SK-N-SH (cell line): ENCODE measurements at regions not wholly inside any gene's neighbourhood (a gene's known extent, or its start where the extent isn't known, plus 50 kb on each side); places are given as distances from the start of the nearest gene placed in this dataset.

Experiments
- CTCF ChIA-PET: fragments of 300-600, 350-600 bp; formaldehyde crosslinking; extraction: SDS; loops from one replicate; lab custom pipeline; 2021; lab: Yijun Ruan, JAX
- POLR2A ChIA-PET: fragments of 350-600 bp; sonication (Branson Sonifier 250); formaldehyde crosslinking; extraction: SDS; loops from one replicate; lab custom pipeline; 2020; ENCODE audit warnings: antibody characterized with exemption, inconsistent platforms; lab: Yijun Ruan, JAX
- DNase-seq: peaks from one replicate; pipeline ENCODE4 v3.0.0; 2012
- H2AFZ ChIP-seq: fragments of 200-600 bp; sonication (generic); 2 replicates; pipeline ENCODE4 v1.8.1; 2016; ENCODE audit warnings: antibody characterized with exemption, mild to moderate bottlenecking, low read depth
- H3F3A ChIP-seq: fragments of 200-600 bp; sonication (generic); replicated peaks from 2 replicates; pipeline ENCODE3; 2016; ENCODE audit warnings: antibody characterized with exemption, mild to moderate bottlenecking; ENCODE audit not compliant: insufficient read depth
- H3K27ac ChIP-seq, 2 experiments: fragments of 200-500 bp in 1 of 2; fragments of 200-600 bp in 1 of 2; sonication (Bioruptor generic) in 1 of 2; sonication (generic), shearing (Covaris generic) in 1 of 2; 2 replicates each; pipeline versions ENCODE4 v1.5.1 to v1.6.1; 2014 to 2016; ENCODE audit warnings: low read depth in 2 of 2, inconsistent platforms in 1 of 2, low read length in 1 of 2, mild to moderate bottlenecking in 1 of 2, mixed read lengths in 1 of 2
- H3K27me3 ChIP-seq: fragments of 200-600 bp; sonication (generic), shearing (Covaris generic); 2 replicates; pipeline ENCODE4 v1.6.1; 2016; ENCODE audit warnings: mixed run types; ENCODE audit not compliant: insufficient read depth
- H3K36me3 ChIP-seq, 2 experiments: fragments of 200-500 bp in 1 of 2; fragments of 200-600 bp in 1 of 2; sonication (Bioruptor generic) in 1 of 2; sonication (generic) in 1 of 2; replicated peaks in 1 of 2; 2 replicates each; pipeline versions ENCODE3 to v1.5.1; 2014 to 2016; ENCODE audit warnings: low read length in 1 of 2, mild to moderate bottlenecking in 1 of 2; ENCODE audit not compliant: insufficient read depth in 2 of 2, control insufficient read depth in 1 of 2
- H3K4me1 ChIP-seq, 2 experiments: fragments of 200-500 bp in 1 of 2; fragments of 200-600 bp in 1 of 2; sonication (Bioruptor generic) in 1 of 2; sonication (generic), shearing (Covaris generic) in 1 of 2; 2 replicates each; pipeline versions ENCODE4 v1.5.1 to v1.6.1; 2014 to 2016; ENCODE audit warnings: low read depth in 1 of 2, low read length in 1 of 2, mixed run types in 1 of 2; ENCODE audit not compliant: insufficient read depth in 2 of 2, control insufficient read depth in 1 of 2
- H3K4me2 ChIP-seq: fragments of 200-600 bp; sonication (generic), shearing (Covaris generic); 2 replicates; pipeline ENCODE4 v1.6.1; 2017; ENCODE audit warnings: mixed run types
- H3K4me3 ChIP-seq, 2 experiments: fragments of 200-500 bp in 1 of 2; fragments of 200-600 bp in 1 of 2; sonication (Bioruptor generic) in 1 of 2; sonication (generic), shearing (Covaris generic) in 1 of 2; 2 replicates each; pipeline versions ENCODE4 v1.5.1 to v1.8.1; 2014 to 2016; ENCODE audit warnings: low read depth in 2 of 2, inconsistent platforms in 1 of 2, low read length in 1 of 2, mild to moderate bottlenecking in 1 of 2, mixed read lengths in 1 of 2, moderate library complexity in 1 of 2
- H3K79me2 ChIP-seq: fragments of 200-600 bp; sonication (generic); 2 replicates; pipeline ENCODE4 v1.8.1; 2017; ENCODE audit warnings: mild to moderate bottlenecking; ENCODE audit not compliant: insufficient read depth
- H3K9ac ChIP-seq: fragments of 200-600 bp; sonication (generic); 2 replicates; pipeline ENCODE4 v1.6.1; 2017; ENCODE audit warnings: mixed run types
- H3K9me2 ChIP-seq: fragments of 200-600 bp; sonication (generic); 2 replicates; pipeline ENCODE4 v1.6.1; 2017; ENCODE audit warnings: mixed run types
- H3K9me3 ChIP-seq: fragments of 200-600 bp; sonication (generic); 2 replicates; pipeline ENCODE4 v1.6.1; 2017; ENCODE audit warnings: mixed run types, mild to moderate bottlenecking, moderate library complexity
- H4K20me1 ChIP-seq: fragments of 200-600 bp; sonication (generic); 2 replicates; pipeline ENCODE4 v1.6.1; 2017; ENCODE audit warnings: mild to moderate bottlenecking, mixed run types; ENCODE audit not compliant: insufficient read depth
- ELF1 ChIP-seq: IDR thresholded peaks from 2 replicates; pipeline ENCODE4 v1.4.0; 2012
- EZH2phosphoT487 ChIP-seq: fragments of 200-600 bp; sonication (generic); IDR thresholded peaks from 2 replicates; pipeline ENCODE4 v1.6.1; 2017; ENCODE audit warnings: low read depth, mixed run types, mild to moderate bottlenecking, antibody characterized with exemption, moderate library complexity, borderline replicate concordance
- FOSL2 ChIP-seq: IDR thresholded peaks from 2 replicates; pipeline ENCODE4 v1.4.0; 2012; ENCODE audit warnings: low read depth, mild to moderate bottlenecking, moderate library complexity, borderline replicate concordance
- GABPA ChIP-seq: IDR thresholded peaks from 2 replicates; pipeline ENCODE4 v1.4.0; 2012; ENCODE audit warnings: low read depth, mild to moderate bottlenecking
- GATA2 ChIP-seq: sonication (generic); formaldehyde crosslinking; IDR thresholded peaks from 2 replicates; pipeline ENCODE4 v1.5.0; 2020; ENCODE audit warnings: mild to moderate bottlenecking, missing genetic modification reagents
- MEF2A ChIP-seq: IDR thresholded peaks from 2 replicates; pipeline ENCODE4 v1.4.0; 2012; ENCODE audit warnings: low read depth, borderline replicate concordance
- MXI1 ChIP-seq: IDR thresholded peaks from 2 replicates; pipeline ENCODE4 v1.6.1; 2012; ENCODE audit warnings: mild to moderate bottlenecking, low read depth, low read length, improper control_type of control experiment
- RCOR1 ChIP-seq: fragments of 150-350 bp; IDR thresholded peaks from 2 replicates; pipeline ENCODE4 v1.6.1; 2017; ENCODE audit warnings: antibody characterized with exemption, low read length
- RFX5 ChIP-seq: IDR thresholded peaks from 2 replicates; pipeline ENCODE4 v1.6.1; 2012; ENCODE audit warnings: mild to moderate bottlenecking, improper control_type of control experiment, low read length
- RXRA ChIP-seq: IDR thresholded peaks from 2 replicates; pipeline ENCODE4 v1.4.0; 2012; ENCODE audit warnings: low read depth, mild to moderate bottlenecking, borderline replicate concordance
- TAF1 ChIP-seq: IDR thresholded peaks from 2 replicates; pipeline ENCODE4 v1.6.1; 2012; ENCODE audit warnings: low read depth, mild to moderate bottlenecking, low read length, moderate library complexity, borderline replicate concordance
- TCF12 ChIP-seq: IDR thresholded peaks from 2 replicates; pipeline ENCODE4 v1.4.0; 2012
- TEAD4 ChIP-seq: IDR thresholded peaks from 2 replicates; pipeline ENCODE4 v1.4.0; 2012; ENCODE audit warnings: mild to moderate bottlenecking, borderline replicate concordance; ENCODE audit not compliant: insufficient read depth
- WGBS: methylation state at CpG from one replicate; pipeline ENCODE4 v1.1.6; 2017; ENCODE audit warnings: low lambda C conversion rate; 5-methylcytosine and 5-hydroxymethylcytosine counted together
- TF ChIP-seq, protein P1 (sequence below): IDR thresholded peaks from 2 replicates; pipeline ENCODE4 v1.4.0; 2012; ENCODE audit warnings: low read depth, borderline replicate concordance
- TF ChIP-seq, protein P2 (sequence below): fragments of 200-600 bp; sonication (generic); IDR thresholded peaks from 2 replicates; pipeline ENCODE4 v1.6.1; 2017; ENCODE audit warnings: antibody characterized with exemption, mild to moderate bottlenecking, moderate library complexity
- TF ChIP-seq, protein P3 (sequence below): IDR thresholded peaks from 2 replicates; pipeline ENCODE4; 2012
- TF ChIP-seq, protein P4 (sequence below): fragments of 150-350 bp; IDR thresholded peaks from 2 replicates; pipeline ENCODE4 v1.6.1; 2016; ENCODE audit warnings: mild to moderate bottlenecking, low read depth, low read length
- TF ChIP-seq, protein P5 (sequence below): fragments of 150-350 bp; IDR thresholded peaks from 2 replicates; pipeline ENCODE4 v1.6.1; 2017; ENCODE audit warnings: antibody characterized with exemption, low read length, low read depth, borderline replicate concordance
- TF ChIP-seq, protein P6 (sequence below): IDR thresholded peaks from 2 replicates; pipeline ENCODE4 v1.4.0; 2012; ENCODE audit warnings: low read depth, borderline replicate concordance
- TF ChIP-seq, protein P7 (sequence below): IDR thresholded peaks from 2 replicates; pipeline ENCODE4 v1.6.1; 2012; ENCODE audit warnings: mild to moderate bottlenecking, low read depth, low read length, moderate library complexity

DNA sequence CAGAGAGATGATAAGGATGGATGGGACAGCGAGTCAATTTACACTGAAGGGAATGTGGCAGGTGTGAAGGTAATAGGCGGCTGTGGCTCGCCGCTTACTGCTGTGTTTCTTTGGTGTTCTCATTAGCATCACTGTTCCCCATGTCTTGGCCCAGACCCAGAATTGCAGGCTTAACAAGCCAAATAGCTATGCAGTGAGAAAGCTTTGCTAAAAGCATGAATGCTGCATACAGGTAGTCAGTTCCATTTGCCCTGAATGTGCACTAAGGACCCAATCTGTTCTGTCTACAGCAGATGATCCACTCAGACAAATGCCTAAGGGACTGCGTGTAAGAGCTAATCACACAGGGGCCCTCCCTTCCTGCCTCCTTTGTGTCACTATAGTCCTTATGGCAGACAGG, 262.6 kb downstream of the DCDC2C start:
- TF ChIP-seq, protein P1, sequence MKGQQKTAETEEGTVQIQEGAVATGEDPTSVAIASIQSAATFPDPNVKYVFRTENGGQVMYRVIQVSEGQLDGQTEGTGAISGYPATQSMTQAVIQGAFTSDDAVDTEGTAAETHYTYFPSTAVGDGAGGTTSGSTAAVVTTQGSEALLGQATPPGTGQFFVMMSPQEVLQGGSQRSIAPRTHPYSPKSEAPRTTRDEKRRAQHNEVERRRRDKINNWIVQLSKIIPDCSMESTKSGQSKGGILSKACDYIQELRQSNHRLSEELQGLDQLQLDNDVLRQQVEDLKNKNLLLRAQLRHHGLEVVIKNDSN = no peak
- TF ChIP-seq RFX5 (no peak), TCF12 (no peak), FOSL2 (no peak), GABPA (no peak), MEF2A (no peak), RCOR1 (no peak), MXI1 (no peak), EZH2phosphoT487 (no peak), TAF1 (no peak), ELF1 (no peak), GATA2 (CRISPR knock-in tag) (no peak), RXRA (no peak), TEAD4 (no peak)
- TF ChIP-seq, protein P2, sequence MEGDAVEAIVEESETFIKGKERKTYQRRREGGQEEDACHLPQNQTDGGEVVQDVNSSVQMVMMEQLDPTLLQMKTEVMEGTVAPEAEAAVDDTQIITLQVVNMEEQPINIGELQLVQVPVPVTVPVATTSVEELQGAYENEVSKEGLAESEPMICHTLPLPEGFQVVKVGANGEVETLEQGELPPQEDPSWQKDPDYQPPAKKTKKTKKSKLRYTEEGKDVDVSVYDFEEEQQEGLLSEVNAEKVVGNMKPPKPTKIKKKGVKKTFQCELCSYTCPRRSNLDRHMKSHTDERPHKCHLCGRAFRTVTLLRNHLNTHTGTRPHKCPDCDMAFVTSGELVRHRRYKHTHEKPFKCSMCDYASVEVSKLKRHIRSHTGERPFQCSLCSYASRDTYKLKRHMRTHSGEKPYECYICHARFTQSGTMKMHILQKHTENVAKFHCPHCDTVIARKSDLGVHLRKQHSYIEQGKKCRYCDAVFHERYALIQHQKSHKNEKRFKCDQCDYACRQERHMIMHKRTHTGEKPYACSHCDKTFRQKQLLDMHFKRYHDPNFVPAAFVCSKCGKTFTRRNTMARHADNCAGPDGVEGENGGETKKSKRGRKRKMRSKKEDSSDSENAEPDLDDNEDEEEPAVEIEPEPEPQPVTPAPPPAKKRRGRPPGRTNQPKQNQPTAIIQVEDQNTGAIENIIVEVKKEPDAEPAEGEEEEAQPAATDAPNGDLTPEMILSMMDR = no peak
- TF ChIP-seq, protein P3, sequence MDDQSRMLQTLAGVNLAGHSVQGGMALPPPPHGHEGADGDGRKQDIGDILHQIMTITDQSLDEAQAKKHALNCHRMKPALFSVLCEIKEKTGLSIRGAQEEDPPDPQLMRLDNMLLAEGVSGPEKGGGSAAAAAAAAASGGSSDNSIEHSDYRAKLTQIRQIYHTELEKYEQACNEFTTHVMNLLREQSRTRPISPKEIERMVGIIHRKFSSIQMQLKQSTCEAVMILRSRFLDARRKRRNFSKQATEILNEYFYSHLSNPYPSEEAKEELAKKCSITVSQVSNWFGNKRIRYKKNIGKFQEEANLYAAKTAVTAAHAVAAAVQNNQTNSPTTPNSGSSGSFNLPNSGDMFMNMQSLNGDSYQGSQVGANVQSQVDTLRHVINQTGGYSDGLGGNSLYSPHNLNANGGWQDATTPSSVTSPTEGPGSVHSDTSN = no peak
- TF ChIP-seq, protein P4, sequence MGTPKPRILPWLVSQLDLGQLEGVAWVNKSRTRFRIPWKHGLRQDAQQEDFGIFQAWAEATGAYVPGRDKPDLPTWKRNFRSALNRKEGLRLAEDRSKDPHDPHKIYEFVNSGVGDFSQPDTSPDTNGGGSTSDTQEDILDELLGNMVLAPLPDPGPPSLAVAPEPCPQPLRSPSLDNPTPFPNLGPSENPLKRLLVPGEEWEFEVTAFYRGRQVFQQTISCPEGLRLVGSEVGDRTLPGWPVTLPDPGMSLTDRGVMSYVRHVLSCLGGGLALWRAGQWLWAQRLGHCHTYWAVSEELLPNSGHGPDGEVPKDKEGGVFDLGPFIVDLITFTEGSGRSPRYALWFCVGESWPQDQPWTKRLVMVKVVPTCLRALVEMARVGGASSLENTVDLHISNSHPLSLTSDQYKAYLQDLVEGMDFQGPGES = no peak
- TF ChIP-seq, protein P5, sequence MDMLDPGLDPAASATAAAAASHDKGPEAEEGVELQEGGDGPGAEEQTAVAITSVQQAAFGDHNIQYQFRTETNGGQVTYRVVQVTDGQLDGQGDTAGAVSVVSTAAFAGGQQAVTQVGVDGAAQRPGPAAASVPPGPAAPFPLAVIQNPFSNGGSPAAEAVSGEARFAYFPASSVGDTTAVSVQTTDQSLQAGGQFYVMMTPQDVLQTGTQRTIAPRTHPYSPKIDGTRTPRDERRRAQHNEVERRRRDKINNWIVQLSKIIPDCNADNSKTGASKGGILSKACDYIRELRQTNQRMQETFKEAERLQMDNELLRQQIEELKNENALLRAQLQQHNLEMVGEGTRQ = no peak
- TF ChIP-seq, protein P6, sequence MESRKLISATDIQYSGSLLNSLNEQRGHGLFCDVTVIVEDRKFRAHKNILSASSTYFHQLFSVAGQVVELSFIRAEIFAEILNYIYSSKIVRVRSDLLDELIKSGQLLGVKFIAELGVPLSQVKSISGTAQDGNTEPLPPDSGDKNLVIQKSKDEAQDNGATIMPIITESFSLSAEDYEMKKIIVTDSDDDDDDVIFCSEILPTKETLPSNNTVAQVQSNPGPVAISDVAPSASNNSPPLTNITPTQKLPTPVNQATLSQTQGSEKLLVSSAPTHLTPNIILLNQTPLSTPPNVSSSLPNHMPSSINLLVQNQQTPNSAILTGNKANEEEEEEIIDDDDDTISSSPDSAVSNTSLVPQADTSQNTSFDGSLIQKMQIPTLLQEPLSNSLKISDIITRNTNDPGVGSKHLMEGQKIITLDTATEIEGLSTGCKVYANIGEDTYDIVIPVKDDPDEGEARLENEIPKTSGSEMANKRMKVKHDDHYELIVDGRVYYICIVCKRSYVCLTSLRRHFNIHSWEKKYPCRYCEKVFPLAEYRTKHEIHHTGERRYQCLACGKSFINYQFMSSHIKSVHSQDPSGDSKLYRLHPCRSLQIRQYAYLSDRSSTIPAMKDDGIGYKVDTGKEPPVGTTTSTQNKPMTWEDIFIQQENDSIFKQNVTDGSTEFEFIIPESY = no peak
- TF ChIP-seq, protein P7, sequence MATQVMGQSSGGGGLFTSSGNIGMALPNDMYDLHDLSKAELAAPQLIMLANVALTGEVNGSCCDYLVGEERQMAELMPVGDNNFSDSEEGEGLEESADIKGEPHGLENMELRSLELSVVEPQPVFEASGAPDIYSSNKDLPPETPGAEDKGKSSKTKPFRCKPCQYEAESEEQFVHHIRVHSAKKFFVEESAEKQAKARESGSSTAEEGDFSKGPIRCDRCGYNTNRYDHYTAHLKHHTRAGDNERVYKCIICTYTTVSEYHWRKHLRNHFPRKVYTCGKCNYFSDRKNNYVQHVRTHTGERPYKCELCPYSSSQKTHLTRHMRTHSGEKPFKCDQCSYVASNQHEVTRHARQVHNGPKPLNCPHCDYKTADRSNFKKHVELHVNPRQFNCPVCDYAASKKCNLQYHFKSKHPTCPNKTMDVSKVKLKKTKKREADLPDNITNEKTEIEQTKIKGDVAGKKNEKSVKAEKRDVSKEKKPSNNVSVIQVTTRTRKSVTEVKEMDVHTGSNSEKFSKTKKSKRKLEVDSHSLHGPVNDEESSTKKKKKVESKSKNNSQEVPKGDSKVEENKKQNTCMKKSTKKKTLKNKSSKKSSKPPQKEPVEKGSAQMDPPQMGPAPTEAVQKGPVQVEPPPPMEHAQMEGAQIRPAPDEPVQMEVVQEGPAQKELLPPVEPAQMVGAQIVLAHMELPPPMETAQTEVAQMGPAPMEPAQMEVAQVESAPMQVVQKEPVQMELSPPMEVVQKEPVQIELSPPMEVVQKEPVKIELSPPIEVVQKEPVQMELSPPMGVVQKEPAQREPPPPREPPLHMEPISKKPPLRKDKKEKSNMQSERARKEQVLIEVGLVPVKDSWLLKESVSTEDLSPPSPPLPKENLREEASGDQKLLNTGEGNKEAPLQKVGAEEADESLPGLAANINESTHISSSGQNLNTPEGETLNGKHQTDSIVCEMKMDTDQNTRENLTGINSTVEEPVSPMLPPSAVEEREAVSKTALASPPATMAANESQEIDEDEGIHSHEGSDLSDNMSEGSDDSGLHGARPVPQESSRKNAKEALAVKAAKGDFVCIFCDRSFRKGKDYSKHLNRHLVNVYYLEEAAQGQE = no peak
- TF ChIP-seq, all 33 proteins: peak for 0
- no peak overlapping the region for H3K27ac ChIP-seq
- CTCF ChIA-PET = interaction anchor here (1.9 kb wide), 1 partner anchor 11 kb away, joined by 7 read pairs; no protein-coding TSS in a partner anchor

More for the DNA sequence above, 262.6 kb downstream of the DCDC2C start:
- Histone ChIP-seq H3K9ac (no peak overlapping the region), H3K4me1 (no peaks in the 10 kb centered on the region), H3K27me3 (no peaks in the 10 kb centered on the region), H3K4me2 (no peak overlapping the region), H4K20me1 (no peaks in the 10 kb centered on the region), H3K36me3 (no peaks in the 10 kb centered on the region), H3K4me3 (no peak overlapping the region), H3K9me2 (no peaks in the 10 kb centered on the region), H3F3A (no peaks in the 10 kb centered on the region), H3K79me2 (no peaks in the 10 kb centered on the region), H3K9me3 (no peaks in the 10 kb centered on the region), H2AFZ (no peak overlapping the region)
- POLR2A ChIA-PET = no interaction called here
- DNase-seq = no peak
- 28% methylated on average over 5 of the region's 5 CpGs for WGBS
